ENCODE measurements at regions not wholly inside any gene's neighbourhood (a gene's known extent, or its start where the extent isn't known, plus 50 kb on each side); places are given as distances from the start of the nearest gene placed in this dataset.
"Not testable (repeated sequence)": the region's sequence is repeated elsewhere in the genome, so short reads cannot be mapped to it uniquely, and the experiment has no call there.

DNA sequence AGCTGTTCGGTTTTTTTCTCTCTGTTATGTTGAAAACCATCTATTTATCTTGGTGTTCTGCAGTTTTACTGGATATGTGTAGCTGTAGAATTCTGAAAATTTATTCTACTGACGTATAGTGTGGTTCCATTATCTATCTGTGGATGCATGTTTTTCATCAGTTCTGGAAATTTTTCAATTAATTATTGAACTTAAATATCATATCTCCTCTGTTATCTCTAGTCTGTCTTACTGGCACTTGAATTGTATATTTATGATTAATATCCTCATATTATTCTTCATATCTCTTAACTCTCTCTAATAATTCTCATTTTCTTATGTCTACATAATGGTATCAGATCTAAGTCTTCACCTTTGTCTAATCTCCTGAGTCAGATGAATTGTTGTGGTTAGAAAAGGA lies 501.7 kb downstream of the STK39 start:
- H3K9me3 Mint-ChIP-seq: no peaks in the 10 kb centered on the region

DNA sequence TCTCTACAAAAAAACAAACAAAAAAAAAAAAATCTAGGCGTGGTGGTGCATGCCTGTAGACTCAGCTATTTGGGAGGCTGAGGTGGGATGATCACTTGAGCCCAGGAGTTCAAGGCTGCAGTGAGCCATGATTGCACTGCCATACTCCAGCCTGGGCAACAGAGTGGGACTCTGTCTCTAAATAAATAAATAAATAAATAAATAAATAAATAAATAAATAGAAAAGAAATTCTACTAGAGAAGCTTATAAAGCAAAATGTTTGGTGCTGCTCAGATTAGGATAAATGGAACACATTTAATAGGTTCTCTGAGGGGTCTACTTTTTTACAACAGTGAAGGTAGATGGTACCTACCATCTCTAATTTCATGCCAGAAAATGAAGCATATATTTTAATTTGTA lies 507.5 kb downstream of the STK39 start:
- H3K4me1 Mint-ChIP-seq; H3K36me3 Mint-ChIP-seq (ENCODE audit: low read depth); H3K9me3 Mint-ChIP-seq; H3K27me3 Mint-ChIP-seq (ENCODE audit: low read depth, poor library complexity); H3K27ac Mint-ChIP-seq; H3K4me3 Mint-ChIP-seq; DNase-seq: not testable (repeated sequence)

More for the DNA sequence above, 501.7 kb downstream of the STK39 start:
- DNase-seq: no peak
- Mint-ChIP-seq H3K27me3 (ENCODE audit: low read depth, poor library complexity) (no peaks in the 10 kb centered on the region), H3K4me1 (no peaks in the 10 kb centered on the region), H3K27ac (no peak overlapping the region), H3K4me3 (no peak overlapping the region), H3K36me3 (ENCODE audit: low read depth) (no peaks in the 10 kb centered on the region)
- TF ChIP-seq, protein P1, sequence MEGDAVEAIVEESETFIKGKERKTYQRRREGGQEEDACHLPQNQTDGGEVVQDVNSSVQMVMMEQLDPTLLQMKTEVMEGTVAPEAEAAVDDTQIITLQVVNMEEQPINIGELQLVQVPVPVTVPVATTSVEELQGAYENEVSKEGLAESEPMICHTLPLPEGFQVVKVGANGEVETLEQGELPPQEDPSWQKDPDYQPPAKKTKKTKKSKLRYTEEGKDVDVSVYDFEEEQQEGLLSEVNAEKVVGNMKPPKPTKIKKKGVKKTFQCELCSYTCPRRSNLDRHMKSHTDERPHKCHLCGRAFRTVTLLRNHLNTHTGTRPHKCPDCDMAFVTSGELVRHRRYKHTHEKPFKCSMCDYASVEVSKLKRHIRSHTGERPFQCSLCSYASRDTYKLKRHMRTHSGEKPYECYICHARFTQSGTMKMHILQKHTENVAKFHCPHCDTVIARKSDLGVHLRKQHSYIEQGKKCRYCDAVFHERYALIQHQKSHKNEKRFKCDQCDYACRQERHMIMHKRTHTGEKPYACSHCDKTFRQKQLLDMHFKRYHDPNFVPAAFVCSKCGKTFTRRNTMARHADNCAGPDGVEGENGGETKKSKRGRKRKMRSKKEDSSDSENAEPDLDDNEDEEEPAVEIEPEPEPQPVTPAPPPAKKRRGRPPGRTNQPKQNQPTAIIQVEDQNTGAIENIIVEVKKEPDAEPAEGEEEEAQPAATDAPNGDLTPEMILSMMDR (IDR thresholded peaks at IDR 0.05): no peak

DNA sequence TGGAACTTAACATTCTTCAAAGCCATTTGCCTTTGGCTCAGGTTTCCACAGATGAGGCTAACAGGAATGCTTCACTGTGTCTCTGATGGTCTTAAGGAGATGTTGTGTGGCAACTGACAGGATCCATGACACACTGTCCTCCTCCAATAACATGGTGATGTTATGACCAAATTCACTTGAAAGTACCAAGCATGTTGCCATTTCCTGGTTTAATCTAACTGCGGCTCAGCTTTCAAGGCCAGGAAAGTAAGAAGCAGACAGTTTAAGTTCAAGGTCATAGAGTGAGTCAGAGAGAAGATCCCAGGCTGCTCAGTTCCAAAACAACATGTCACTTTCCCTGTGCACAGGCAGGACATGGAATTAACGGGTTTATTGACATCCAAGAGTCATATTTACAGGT lies 513.6 kb downstream of the STK39 start:
- no peak overlapping the region for H3K4me3 Mint-ChIP-seq
- peaks cover 2% of the 10 kb centered on the region for H3K27me3 Mint-ChIP-seq (ENCODE audit: low read depth, poor library complexity)
- H3K36me3 Mint-ChIP-seq (ENCODE audit: low read depth): no peaks in the 10 kb centered on the region
- DNase-seq: no peak
- H3K9me3 Mint-ChIP-seq: no peaks in the 10 kb centered on the region
- peaks cover 40% of the 10 kb centered on the region for H3K4me1 Mint-ChIP-seq
- H3K27ac Mint-ChIP-seq: no peak overlapping the region
- TF ChIP-seq, protein P1 (IDR thresholded peaks at IDR 0.05): no peak

DNA sequence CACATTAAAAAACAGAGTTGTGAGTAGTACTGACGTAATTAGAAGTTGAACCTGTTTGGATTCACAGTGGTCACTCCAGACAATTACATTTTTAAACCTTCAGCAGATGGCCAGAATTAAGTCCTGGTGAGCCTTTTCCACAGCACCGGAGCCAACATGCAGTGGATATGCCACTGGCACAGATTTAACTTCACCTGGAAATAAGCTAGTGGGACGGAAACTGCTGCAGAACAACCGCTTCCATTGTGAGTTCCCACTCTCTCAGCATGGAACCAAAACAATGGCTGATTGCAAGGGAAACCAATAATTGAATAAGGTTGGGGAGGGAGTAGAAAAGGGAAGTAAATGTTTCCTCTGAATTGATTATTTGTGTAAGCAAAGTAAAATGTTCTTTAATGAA lies 515.1 kb downstream of the STK39 start:
- no peak overlapping the region for H3K4me3 Mint-ChIP-seq
- H3K27me3 Mint-ChIP-seq (ENCODE audit: low read depth, poor library complexity): peaks cover 2% of the 10 kb centered on the region
- no peak for DNase-seq
- H3K27ac Mint-ChIP-seq: no peak overlapping the region
- peaks cover 41% of the 10 kb centered on the region for H3K4me1 Mint-ChIP-seq
- H3K9me3 Mint-ChIP-seq: no peaks in the 10 kb centered on the region
- TF ChIP-seq, protein P1 (IDR thresholded peaks at IDR 0.05): no peak
- H3K36me3 Mint-ChIP-seq (ENCODE audit: low read depth): no peaks in the 10 kb centered on the region

DNA sequence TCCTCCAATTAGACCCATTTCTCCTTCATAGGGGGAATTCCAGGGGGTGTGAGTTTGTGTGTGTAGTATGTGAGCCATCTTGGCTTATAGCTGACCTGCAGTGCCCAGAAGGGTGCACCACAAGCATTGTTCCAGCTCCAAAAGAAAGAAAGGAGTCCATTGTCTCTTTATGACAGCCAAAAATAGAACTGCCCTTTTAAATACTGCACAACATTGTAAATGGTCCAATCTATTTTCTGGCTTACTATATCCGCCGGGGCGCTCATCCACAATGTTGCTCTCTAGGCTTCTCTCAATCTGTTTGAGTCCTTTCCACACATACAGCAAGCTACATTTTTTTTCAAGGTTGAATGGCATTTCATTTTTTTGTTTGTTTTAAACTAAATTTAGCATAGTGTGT lies 517.5 kb downstream of the STK39 start:
- Mint-ChIP-seq H3K27me3 (ENCODE audit: low read depth, poor library complexity) (peaks cover 2% of the 10 kb centered on the region), H3K4me3 (no peak overlapping the region), H3K4me1 (peaks cover 45% of the 10 kb centered on the region), H3K36me3 (ENCODE audit: low read depth) (no peaks in the 10 kb centered on the region), H3K9me3 (no peaks in the 10 kb centered on the region), H3K27ac (peak overlapping the region; percentile 38)
- DNase-seq: no peak
- TF ChIP-seq, protein P1 (IDR thresholded peaks at IDR 0.05): no peak

DNA sequence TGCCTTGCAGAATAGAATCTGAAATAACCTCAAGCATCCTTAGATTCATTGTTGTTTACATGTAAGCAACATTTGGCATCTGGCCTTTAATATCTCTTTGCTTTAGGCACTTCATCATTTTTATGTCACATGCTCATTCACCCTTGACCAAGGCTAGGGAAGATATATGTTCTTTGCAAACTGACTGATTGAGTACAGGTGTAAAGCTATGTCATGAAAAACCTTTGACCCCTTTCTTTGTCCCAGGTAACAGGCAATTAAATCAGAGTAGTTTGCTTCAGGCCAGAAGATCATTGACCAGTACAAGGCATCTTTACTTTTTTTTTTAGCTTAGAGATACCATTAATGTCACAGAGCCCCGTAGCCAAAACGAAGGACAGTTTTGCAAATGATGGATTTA lies 520.6 kb downstream of the STK39 start:
- Mint-ChIP-seq H3K9me3 (no peaks in the 10 kb centered on the region), H3K4me3 (no peak overlapping the region), H3K36me3 (ENCODE audit: low read depth) (no peaks in the 10 kb centered on the region), H3K27me3 (ENCODE audit: low read depth, poor library complexity) (no peaks in the 10 kb centered on the region), H3K27ac (no peak overlapping the region), H3K4me1 (peaks cover 15% of the 10 kb centered on the region)
- TF ChIP-seq, protein P1 (IDR thresholded peaks at IDR 0.05): no peak
- DNase-seq: no peak
